ENCODE measurements at regions not wholly inside any gene's neighbourhood (a gene's known extent, or its start where the extent isn't known, plus 50 kb on each side); places are given as distances from the start of the nearest gene placed in this dataset.

DNA sequence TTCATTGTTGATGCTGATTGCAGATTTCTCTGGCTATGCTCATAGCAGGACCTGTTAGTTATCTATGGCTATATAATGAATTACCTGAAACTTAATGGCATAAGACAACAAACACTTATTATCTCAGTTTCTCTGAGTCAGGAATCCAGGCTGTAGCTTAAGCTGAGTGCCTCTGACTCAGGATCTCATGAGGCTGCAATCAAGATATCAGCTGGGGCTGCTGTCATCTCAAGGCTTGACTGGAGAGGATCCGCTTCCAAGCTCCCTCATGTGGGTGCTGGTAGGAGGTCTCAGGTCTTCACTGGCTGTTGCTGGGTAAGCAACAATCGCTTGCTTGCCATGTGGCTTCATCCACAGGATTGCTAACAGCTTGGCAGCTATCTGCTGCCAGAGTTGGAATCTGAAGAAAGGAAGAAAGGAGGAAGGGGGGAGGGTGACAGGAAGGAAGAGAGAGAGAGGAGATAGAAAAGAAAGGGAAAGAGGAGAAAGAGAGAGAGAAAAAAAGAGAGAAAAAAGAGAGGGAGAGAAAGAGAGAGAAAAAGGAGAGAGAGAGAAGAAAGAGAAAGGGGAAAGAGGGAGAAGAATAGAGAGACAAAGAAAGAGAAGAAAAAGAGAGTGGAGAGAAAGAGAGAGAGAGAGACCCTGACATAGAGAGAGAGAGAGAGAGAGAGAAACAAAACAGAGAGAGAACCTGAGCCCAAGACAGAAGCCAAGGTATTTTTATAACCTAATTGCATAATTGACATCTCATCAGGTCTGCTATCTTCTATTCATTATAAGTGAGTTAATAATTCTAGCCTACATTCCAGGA lies 579.0 kb upstream of the BTBD3 start:
- Histone ChIP-seq H3K4me1 (no peaks in the 10 kb centered on the region), H3K9me3 (no peaks in the 10 kb centered on the region), H3K36me3 (no peaks in the 10 kb centered on the region), H3K27ac (no peak overlapping the region), H3K27me3 (no peaks in the 10 kb centered on the region), H3K4me3 (no peak overlapping the region)
- intact Hi-C loops (cut with DNase I; ENCODE audit: low total_unique reads): no loop called here
- DNase-seq: no peak
- no peak for TF ChIP-seq POLR2A (IDR thresholded peaks at IDR 0.05)
- TF ChIP-seq, protein P1, sequence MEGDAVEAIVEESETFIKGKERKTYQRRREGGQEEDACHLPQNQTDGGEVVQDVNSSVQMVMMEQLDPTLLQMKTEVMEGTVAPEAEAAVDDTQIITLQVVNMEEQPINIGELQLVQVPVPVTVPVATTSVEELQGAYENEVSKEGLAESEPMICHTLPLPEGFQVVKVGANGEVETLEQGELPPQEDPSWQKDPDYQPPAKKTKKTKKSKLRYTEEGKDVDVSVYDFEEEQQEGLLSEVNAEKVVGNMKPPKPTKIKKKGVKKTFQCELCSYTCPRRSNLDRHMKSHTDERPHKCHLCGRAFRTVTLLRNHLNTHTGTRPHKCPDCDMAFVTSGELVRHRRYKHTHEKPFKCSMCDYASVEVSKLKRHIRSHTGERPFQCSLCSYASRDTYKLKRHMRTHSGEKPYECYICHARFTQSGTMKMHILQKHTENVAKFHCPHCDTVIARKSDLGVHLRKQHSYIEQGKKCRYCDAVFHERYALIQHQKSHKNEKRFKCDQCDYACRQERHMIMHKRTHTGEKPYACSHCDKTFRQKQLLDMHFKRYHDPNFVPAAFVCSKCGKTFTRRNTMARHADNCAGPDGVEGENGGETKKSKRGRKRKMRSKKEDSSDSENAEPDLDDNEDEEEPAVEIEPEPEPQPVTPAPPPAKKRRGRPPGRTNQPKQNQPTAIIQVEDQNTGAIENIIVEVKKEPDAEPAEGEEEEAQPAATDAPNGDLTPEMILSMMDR (IDR thresholded peaks at IDR 0.05): no peak

DNA sequence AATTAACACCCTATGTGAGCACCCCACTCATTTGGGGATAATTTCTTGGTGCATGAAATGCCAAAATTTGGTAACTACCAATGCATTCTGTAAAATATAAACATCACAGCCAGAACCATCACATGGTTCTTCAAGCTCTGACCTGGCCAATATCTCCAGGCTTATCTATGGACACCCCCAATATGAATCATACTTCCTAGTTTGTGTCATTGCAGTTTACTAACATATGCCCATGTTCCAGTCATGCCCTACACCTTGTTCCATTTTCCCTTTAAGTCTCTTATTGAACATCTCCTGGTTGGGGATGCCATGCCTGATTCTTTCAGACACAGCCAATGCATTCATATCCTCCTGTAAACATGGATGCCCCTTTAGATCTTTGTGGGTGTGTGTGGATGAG lies 572.8 kb upstream of the BTBD3 start:
- DNase-seq: no peak
- TF ChIP-seq POLR2A (IDR thresholded peaks at IDR 0.05): no peak
- TF ChIP-seq, protein P1 (IDR thresholded peaks at IDR 0.05): no peak
- intact Hi-C loops (cut with DNase I; ENCODE audit: low total_unique reads): no loop called here
- Histone ChIP-seq H3K36me3 (no peaks in the 10 kb centered on the region), H3K9me3 (no peaks in the 10 kb centered on the region), H3K4me1 (no peaks in the 10 kb centered on the region), H3K4me3 (no peak overlapping the region), H3K27me3 (no peaks in the 10 kb centered on the region), H3K27ac (no peak overlapping the region)

DNA sequence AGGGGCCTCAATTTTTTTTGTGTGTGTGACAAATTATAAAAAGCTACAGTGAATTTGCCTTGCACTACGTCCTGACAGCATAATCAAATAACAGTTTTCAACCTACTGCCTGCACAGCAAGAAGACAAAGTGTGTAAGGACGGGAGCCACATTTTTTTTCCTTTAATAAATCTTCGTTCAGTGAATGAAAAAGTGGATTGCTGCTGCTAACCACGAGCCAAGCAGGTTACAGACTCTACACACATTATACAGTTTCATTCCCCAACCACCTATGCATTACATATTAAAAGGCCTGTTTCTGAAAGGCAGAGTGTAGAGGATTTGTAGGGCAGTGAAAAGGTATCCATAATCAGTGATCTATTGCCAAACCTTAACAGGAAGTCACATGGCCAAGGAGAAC lies 570.0 kb upstream of the BTBD3 start:
- TF ChIP-seq, protein P1 (IDR thresholded peaks at IDR 0.05): no peak
- TF ChIP-seq POLR2A (IDR thresholded peaks at IDR 0.05): no peak
- H3K27ac ChIP-seq: no peak overlapping the region
- H3K4me1 ChIP-seq: no peaks in the 10 kb centered on the region
- H3K9me3 ChIP-seq: no peaks in the 10 kb centered on the region
- H3K4me3 ChIP-seq: no peak overlapping the region
- no peaks in the 10 kb centered on the region for H3K27me3 ChIP-seq
- no peak for DNase-seq
- no peaks in the 10 kb centered on the region for H3K36me3 ChIP-seq
- intact Hi-C loops (cut with DNase I; ENCODE audit: low total_unique reads): no loop called here

DNA sequence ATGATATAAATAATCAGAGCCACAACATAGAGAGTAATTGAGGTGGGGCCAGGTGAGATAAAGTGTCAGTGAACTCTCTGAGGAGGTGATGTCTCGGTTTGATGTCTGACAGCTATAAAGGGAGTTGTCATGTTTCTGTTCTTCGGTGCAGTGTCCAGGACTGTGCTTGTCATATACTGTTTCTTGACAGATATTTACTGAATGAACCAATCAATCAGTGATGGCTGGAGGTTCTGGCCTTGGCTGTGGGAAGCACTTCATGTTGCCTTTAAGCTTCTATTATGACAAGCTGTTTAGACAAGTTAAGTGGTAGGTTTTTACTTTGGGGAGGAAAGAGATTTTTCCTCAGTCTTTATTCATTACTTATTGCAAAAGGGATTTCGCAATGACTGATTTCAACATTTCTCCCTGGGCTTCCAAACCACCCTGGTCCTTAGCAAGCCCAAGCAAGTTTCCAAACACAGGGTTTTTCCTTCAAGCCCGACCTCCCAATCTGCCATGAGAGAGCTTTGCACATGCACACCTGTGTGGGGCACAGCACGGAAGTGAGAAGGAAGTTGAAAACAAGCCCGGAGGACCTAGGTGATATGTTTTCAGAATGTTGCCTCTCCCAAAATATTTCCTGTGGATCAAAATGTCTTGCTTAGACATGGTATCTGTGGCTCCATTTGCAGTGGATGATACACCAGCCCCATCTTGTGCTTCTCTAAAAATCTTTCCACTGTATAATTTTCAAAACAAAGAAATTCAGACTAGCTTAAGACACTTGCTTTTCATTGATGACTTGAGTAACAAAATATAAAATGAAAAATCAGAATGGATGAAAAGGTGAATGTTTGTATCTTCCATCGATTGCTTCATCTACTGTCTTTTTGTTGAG lies 567.3 kb upstream of the BTBD3 start:
- TF ChIP-seq, protein P1 (IDR thresholded peaks at IDR 0.05): no peak
- TF ChIP-seq POLR2A (IDR thresholded peaks at IDR 0.05): no peak
- no peak overlapping the region for H3K4me3 ChIP-seq
- H3K27me3 ChIP-seq: no peaks in the 10 kb centered on the region
- intact Hi-C loops (cut with DNase I; ENCODE audit: low total_unique reads): no loop called here
- no peaks in the 10 kb centered on the region for H3K4me1 ChIP-seq
- no peaks in the 10 kb centered on the region for H3K9me3 ChIP-seq
- no peak overlapping the region for H3K27ac ChIP-seq
- H3K36me3 ChIP-seq: no peaks in the 10 kb centered on the region
- peak; percentile 16 to 20 for DNase-seq

DNA sequence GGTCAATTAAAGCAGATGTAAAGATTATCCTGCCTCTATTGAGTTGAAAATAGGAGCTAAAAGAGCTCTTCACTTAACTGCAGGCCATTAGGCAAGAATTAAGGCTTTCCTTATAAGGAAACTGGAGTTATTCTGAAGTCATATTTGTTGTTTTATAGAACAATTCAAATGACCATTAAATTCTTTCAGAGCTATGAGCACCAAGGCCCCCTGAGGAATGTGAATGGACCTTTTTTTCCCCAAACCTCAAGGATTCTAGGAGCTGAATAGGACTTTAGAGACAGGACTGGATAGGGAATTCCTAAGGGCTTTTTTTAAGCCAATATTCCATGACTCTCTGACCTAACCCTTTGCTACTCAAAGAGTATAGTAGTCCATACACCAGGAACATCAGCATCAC lies 565.7 kb upstream of the BTBD3 start:
- Histone ChIP-seq H3K27ac (no peak overlapping the region), H3K36me3 (no peaks in the 10 kb centered on the region), H3K4me1 (no peaks in the 10 kb centered on the region), H3K27me3 (no peaks in the 10 kb centered on the region), H3K9me3 (no peaks in the 10 kb centered on the region), H3K4me3 (no peak overlapping the region)
- no peak for DNase-seq
- intact Hi-C loops (cut with DNase I; ENCODE audit: low total_unique reads): no loop called here
- TF ChIP-seq, protein P1 (IDR thresholded peaks at IDR 0.05): no peak
- TF ChIP-seq POLR2A (IDR thresholded peaks at IDR 0.05): no peak

Data from uterus (tissue), 3 donors.